NCI-H1048 (cell line): ENCODE measurements at regions not wholly inside any gene's neighbourhood (a gene's known extent, or its start where the extent isn't known, plus 50 kb on each side); places are given as distances from the start of the nearest gene placed in this dataset.

ENCODE experiments used
- DNase-seq: peaks from one replicate; lab custom pipeline; 2025; lab: John Stamatoyannopoulos, UW

GRCh38 chr6:169907419-169908115 lies 156.1 kb downstream of the ERMARD start:
- DNase-seq = no peak

GRCh38 chr6:169906688-169907418 lies 155.4 kb downstream of the ERMARD start:
- DNase-seq = no peak

- DNase-seq = no peak
Measured at GRCh38 chr6:169906004-169906687, 154.7 kb downstream of the ERMARD start.

GRCh38 chr6:169905041-169905807 lies 153.8 kb downstream of the ERMARD start:
- no peak for DNase-seq

DNA sequence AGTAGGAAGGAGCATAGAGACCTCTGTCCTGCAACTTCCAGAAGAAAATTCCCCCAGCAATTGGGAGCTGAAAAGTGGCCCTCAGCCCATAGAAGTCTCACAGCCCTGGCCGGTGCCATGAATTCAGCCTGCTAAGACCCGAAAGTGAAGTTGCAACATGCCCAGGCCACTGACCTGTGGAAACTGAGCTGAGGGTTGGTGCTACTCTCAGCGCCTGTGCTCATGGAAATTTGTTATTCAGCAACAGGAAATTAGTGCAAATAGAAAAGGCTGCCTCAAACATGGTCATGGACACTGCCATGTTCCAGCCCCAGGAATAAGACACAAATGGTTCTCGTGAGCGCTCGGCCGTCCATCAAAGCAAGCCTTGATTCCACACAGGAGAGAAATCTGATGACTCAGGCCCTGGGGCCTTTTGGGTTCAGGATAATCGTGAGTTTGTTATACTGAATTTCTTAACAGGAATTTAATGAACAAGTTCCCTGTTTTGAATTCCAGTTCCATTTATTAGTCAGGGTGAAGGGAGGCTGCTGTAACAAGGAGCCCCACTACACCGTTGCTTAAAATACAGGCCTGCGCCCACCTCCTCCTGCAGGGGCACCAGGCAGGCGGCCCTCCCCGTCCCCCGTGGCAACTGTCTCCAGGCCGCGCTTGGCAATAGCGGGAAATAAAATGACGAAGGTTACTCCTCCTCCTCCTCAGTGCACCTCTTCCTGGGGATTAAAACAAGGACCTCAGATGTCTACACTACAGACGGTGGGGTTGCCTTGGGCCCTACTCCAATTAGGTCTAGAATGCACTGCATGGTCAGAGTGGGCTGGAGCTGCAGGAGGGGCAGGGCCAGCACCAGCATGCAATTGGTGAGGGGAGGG lies 152.9 kb downstream of the ERMARD start:
- DNase-seq = no peak

- no peak for DNase-seq
Measured at GRCh38 chr6:169903122-169903521, 151.7 kb downstream of the ERMARD start.

- no peak for DNase-seq
Measured at GRCh38 chr6:169902604-169903003, 151.2 kb downstream of the ERMARD start.

DNA sequence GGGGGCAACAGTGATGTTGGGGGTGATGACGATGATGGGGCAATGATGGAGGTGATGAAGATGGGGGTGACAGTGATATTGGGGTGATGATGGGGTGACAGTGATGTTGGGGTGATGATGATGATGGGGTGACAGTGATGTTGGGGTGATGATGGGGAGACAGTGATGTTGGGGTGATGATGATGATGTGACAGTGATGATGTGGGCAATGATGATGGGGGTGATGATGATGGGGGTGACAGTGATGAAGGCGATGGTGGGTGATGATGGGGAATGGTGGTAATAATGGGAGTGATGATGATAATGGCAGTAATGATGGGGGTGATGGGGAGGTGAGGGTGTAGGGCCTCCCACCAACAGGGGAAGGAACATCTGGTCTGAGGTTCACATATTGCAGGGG lies 150.6 kb downstream of the ERMARD start:
- no peak for DNase-seq

DNA sequence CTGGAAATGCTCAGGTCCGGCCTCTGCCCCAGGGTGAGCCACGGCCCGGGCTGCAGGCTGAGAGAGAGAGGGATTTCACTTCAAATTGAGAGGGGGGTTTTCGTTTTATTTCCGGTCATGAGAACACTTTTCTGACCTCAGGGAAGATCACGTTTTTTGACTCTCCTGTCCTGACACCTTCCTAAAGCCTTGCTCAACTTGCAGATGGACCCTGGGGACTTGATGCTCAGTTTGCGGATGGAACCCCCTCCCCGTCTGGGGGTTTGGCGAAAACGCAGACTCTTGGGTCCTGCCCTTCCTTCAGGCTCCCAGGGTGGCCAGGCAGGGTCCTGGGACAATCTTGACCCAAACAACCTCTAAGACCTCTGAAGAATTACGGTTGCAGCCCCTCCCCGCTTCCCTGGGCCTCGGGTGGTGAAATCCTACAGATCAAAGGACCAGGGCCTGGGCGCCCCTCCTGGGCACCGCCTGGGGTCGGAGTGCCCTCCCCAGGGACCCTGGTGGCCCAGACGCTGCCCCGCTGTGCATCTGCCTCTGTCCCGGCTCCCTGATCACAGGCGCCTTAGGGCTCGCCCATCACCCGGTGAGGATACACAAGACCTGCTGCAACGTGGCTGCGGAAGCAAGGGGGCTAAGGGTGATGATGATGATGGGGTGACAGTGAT lies 148.2 kb downstream of the ERMARD start:
- no peak for DNase-seq

DNA sequence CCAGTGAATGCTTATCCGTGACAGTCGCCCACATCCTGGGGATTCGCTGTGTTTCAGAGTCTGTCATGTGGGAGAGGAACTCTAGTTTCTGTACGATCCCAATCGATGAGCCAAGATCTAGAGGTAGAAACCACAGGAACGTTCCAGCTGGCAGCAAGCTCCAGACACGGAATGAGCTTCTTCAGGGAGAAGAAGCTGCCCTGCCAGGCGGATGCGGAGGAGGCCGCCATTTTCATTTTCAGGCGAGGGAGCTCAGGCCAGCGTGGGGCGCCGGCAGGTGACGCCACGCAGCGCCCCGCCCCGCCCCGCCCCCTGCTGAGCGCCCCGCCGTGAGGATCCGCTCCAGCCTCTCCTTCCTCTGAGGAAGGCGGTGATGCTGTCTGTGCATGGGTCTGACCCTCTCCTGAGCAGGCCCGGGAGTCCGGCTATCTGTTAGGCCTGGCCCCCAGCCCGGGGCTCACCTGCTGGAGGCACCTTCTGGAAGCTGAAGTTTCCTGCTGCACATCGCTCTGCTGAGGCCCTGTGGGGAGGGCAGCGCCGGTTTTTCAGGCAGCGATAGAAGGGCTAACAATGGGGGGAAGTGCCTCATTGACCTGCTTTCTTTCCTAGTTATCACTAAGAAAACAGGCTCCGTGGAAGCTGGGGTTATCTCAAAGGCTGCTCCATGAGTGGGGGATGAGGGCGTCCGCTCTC lies 147.5 kb downstream of the ERMARD start:
- no peak for DNase-seq

DNA sequence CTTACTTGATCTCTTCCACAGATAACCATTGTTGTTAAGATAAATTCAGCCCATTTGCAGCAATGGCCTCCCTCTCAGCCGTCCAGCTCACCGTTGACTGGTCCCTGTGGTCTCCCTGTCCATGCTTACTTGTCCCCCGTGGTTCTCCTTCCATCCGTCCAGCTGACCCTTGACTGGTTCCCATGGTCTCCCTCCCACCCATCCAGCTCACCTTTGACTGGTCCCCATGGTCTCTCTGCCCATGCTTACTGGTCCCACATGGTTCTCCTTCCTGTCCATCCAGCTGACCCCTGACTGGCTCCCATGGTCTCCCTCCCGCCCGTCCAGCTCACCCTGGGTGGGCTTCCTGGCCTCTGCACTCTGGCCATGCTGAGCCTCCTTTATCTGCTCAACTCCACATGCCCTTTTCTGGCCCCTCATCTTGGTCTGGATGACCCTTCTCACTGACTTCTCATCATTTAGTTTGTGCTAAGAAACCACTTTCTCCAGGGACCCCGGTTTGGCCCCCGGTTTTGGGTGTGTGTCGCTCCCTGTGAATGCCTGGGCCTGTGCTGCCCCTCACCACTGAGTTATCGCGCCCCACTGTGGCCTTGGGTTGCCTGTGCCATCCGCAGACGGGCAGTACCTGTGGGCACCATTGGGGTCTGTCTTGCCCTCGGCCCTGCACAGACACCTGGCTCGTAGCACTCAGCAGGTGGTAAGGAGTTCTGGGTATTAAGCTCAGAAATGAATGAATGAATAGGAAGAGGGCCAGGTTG lies 146.4 kb downstream of the ERMARD start:
- no peak for DNase-seq

- no peak for DNase-seq
Measured at GRCh38 chr6:169896826-169897456, 145.5 kb downstream of the ERMARD start.

DNA sequence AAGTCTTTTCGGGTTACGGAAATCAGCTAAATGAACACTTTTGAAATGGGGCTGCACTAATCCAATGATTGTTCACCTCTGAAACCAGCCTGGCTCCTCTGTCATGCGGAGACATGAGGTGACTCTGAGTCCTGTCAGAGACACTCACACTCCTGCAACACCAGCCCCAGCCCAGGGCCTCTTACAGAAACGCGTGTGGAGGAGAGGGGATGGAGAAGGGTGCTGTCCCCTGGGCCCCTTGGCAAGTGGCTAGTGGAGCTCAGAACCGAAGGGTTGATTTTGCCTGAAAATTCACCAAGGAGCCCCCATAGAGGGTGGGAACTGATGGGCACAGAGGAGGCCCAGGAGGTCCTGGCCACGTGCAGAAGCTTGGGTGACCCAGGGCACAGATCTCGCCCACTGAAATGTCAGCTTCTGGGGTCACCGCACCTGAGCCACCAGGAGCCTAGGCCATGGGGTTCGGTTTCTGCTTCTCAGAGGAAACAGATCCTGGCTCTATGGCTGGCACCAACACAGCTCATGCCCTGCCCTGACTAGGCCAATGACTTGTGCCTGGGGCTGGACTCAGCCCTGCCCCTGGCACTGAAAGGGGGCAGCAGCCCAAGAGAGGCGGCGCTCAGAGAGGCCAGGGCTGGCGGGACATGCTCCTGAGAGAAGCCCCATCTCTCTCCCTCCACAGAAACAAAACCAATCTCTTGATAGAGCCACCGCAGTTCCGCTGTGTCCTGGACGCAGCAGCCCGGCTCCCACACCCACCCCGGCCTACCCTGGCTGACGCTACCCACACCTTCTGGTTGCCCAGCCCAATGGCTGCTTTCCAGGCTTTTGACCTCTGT lies 144.7 kb downstream of the ERMARD start:
- DNase-seq = no peak

DNA sequence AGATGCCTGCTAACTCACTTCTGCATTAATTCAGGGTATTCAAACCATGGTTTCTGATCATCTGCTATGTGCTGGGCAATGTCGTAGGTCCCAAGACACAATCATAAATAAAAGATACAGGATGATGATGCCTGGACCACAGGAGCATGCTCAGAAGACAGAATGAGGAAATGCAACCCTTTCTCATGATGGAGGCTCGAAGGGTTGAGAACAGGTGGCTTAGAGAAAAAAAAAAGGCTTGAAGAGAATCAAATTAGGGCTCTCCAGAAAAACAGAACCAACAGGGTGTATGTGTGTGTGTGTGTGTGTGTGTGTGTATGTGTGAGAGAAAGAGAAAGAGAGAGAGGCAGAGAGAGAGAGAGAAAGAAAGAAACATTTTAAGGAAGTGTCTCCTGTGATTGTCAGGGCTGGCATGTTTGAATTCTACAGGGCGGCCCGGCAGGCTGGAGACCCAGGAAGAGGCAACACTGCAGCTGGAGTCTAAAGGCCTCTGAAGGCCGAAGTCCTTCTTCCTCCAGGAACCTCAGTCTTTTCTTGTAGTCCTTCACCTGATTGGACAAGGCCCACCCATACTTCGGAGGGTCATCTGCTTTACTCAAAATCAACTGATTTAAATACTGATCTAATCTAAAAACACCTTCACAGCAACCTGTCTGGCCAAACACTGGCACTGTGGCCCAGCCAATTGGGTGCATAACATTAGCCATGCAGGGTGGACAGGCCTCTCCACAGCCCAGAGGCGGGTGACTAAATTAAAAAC lies 143.8 kb downstream of the ERMARD start:
- no peak for DNase-seq

DNA sequence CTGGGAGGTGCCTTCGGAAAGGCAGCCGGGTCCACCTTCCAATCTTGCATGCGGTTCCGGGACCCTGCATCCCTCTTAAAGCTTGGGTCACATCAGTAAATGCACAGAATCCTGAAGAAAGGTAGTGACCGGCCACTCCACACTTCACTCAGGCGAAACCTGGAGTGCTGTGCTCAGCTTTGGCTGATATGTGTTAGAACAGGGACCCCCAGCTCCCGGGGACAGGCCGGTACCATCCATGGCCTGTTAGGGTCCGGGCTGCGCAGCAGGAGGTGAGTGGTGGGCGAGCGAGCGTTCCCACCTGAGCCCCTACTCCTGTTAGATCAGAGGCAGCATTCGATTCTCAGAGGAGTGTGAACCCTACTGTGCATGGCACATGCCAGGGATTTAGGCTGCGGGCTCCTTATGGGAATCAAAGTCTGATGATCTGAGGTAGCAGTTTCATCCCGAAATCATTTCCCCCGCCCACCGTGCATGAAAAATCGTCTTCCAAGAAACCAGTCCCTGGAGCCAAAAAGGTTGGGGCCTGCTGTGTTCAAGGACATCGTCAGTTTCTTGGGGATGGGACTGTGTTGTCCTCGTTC lies 143.0 kb downstream of the ERMARD start:
- DNase-seq = no peak

DNA sequence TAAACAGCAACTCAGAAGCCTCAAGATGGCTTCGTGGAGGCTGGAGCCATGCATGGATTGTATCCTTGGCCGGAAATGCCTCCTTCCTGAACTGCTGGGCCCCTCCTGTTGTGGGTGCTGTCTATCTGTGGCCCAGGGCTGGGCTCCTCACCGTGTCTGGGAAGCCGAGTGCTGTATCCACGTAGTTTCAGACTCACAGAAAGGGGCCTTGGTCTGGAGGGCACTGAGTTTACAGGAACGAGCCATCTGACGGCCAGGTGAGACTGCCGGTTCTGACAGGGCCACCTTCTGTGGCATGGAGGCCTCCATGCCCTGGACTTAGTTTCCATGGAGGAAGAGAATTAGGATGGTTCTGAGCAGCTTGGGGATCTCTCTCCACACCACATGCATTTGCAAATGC lies 142.2 kb downstream of the ERMARD start:
- DNase-seq = no peak

GRCh38 chr6:169891846-169892245 lies 140.4 kb downstream of the ERMARD start:
- no peak for DNase-seq
